ENCODE measurements at regions not wholly inside any gene's neighbourhood (a gene's known extent, or its start where the extent isn't known, plus 50 kb on each side); places are given as distances from the start of the nearest gene placed in this dataset.

DNA sequence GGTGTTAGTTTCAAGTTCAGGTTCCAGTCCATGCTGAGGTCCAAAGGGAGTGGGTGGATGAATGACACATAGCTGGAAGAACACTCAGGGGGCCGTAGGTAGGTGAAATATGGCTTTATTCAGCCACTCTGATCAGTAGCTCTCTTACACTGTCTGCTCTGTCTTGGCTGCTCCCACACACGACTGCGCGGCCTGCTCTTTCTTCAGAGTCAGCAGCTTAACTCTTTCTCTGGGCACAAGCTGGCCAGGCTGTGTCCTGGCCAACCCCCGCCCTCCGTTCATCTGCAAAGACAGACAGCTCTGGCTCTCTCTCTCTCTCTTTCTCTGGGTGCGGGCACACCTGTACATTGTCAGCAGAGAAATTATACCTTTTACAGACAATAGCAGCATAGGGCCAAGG, 317.4 kb upstream of the SORCS1 start:
- TF ChIP-seq, protein P1, sequence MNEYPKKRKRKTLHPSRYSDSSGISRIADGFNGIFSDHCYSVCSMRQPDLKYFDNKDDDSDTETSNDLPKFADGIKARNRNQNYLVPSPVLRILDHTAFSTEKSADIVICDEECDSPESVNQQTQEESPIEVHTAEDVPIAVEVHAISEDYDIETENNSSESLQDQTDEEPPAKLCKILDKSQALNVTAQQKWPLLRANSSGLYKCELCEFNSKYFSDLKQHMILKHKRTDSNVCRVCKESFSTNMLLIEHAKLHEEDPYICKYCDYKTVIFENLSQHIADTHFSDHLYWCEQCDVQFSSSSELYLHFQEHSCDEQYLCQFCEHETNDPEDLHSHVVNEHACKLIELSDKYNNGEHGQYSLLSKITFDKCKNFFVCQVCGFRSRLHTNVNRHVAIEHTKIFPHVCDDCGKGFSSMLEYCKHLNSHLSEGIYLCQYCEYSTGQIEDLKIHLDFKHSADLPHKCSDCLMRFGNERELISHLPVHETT (tag by site-specific recombination; IDR thresholded peaks at IDR 0.05), result no peak
- TF ChIP-seq, protein P2, sequence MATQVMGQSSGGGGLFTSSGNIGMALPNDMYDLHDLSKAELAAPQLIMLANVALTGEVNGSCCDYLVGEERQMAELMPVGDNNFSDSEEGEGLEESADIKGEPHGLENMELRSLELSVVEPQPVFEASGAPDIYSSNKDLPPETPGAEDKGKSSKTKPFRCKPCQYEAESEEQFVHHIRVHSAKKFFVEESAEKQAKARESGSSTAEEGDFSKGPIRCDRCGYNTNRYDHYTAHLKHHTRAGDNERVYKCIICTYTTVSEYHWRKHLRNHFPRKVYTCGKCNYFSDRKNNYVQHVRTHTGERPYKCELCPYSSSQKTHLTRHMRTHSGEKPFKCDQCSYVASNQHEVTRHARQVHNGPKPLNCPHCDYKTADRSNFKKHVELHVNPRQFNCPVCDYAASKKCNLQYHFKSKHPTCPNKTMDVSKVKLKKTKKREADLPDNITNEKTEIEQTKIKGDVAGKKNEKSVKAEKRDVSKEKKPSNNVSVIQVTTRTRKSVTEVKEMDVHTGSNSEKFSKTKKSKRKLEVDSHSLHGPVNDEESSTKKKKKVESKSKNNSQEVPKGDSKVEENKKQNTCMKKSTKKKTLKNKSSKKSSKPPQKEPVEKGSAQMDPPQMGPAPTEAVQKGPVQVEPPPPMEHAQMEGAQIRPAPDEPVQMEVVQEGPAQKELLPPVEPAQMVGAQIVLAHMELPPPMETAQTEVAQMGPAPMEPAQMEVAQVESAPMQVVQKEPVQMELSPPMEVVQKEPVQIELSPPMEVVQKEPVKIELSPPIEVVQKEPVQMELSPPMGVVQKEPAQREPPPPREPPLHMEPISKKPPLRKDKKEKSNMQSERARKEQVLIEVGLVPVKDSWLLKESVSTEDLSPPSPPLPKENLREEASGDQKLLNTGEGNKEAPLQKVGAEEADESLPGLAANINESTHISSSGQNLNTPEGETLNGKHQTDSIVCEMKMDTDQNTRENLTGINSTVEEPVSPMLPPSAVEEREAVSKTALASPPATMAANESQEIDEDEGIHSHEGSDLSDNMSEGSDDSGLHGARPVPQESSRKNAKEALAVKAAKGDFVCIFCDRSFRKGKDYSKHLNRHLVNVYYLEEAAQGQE (tag by site-specific recombination; IDR thresholded peaks at IDR 0.05), result no peak
- TF ChIP-seq, protein P3, sequence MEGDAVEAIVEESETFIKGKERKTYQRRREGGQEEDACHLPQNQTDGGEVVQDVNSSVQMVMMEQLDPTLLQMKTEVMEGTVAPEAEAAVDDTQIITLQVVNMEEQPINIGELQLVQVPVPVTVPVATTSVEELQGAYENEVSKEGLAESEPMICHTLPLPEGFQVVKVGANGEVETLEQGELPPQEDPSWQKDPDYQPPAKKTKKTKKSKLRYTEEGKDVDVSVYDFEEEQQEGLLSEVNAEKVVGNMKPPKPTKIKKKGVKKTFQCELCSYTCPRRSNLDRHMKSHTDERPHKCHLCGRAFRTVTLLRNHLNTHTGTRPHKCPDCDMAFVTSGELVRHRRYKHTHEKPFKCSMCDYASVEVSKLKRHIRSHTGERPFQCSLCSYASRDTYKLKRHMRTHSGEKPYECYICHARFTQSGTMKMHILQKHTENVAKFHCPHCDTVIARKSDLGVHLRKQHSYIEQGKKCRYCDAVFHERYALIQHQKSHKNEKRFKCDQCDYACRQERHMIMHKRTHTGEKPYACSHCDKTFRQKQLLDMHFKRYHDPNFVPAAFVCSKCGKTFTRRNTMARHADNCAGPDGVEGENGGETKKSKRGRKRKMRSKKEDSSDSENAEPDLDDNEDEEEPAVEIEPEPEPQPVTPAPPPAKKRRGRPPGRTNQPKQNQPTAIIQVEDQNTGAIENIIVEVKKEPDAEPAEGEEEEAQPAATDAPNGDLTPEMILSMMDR (tag by site-specific recombination; IDR thresholded peaks at IDR 0.05), result no peak
- no peak for TF ChIP-seq ZNF140 (tag by site-specific recombination; IDR thresholded peaks at IDR 0.05)
- no peak for TF ChIP-seq ZNF155 (tag by site-specific recombination; IDR thresholded peaks at IDR 0.05)
- no peak for TF ChIP-seq ZNF138 (tag by site-specific recombination; IDR thresholded peaks at IDR 0.05; ENCODE audit: borderline replicate concordance)
